H9 (cell line): ENCODE measurements at regions not wholly inside any gene's neighbourhood (a gene's known extent, or its start where the extent isn't known, plus 50 kb on each side); places are given as distances from the start of the nearest gene placed in this dataset.

ENCODE experiments used
- DNase-seq: peaks from one replicate; pipeline ENCODE4 v3.0.0-alpha.2; 2017
- H2AFZ ChIP-seq: one replicate; pipeline ENCODE4 v1.6.1; 2013; ENCODE audit warnings: mild to moderate bottlenecking, low read length, control low read depth, moderate library complexity
- H2AK5ac ChIP-seq: 2 replicates; pipeline ENCODE4 v1.6.1; 2013; ENCODE audit warnings: low read length, control low read depth, mixed read lengths; ENCODE audit not compliant: insufficient read length
- H2BK120ac ChIP-seq: one replicate; pipeline ENCODE4 v1.6.1; 2013; ENCODE audit warnings: low read depth, mild to moderate bottlenecking, low read length, control low read depth, inconsistent platforms; ENCODE audit not compliant: poor library complexity, severe bottlenecking
- H2BK12ac ChIP-seq: 2 replicates; pipeline ENCODE4 v1.6.1; 2013; ENCODE audit warnings: low read length, control low read depth, mixed read lengths, low read depth; ENCODE audit not compliant: insufficient read length
- H2BK15ac ChIP-seq: 2 replicates; pipeline ENCODE4 v1.6.1; 2013; ENCODE audit warnings: low read depth, low read length, control low read depth
- H2BK20ac ChIP-seq: one replicate; pipeline ENCODE4 v1.6.1; 2013; ENCODE audit warnings: low read depth, mild to moderate bottlenecking, low read length, control low read depth, inconsistent platforms; ENCODE audit not compliant: poor library complexity, severe bottlenecking
- H2BK5ac ChIP-seq: 2 replicates; pipeline ENCODE4 v1.6.1; 2013; ENCODE audit warnings: low read length, control low read depth, mixed read lengths; ENCODE audit not compliant: insufficient read length
- H3K14ac ChIP-seq: 2 replicates; pipeline ENCODE4 v1.6.1; 2013; ENCODE audit warnings: low read length, control low read depth; ENCODE audit not compliant: insufficient read depth
- H3K18ac ChIP-seq: 2 replicates; pipeline ENCODE4 v1.6.1; 2013; ENCODE audit warnings: low read depth, mild to moderate bottlenecking, mixed read lengths, low read length, control low read depth; ENCODE audit not compliant: insufficient read length
- H3K23ac ChIP-seq: 2 replicates; pipeline ENCODE4 v1.6.1; 2013; ENCODE audit warnings: low read length, control low read depth, mixed read lengths, low read depth; ENCODE audit not compliant: insufficient read length
- H3K23me2 ChIP-seq: 2 replicates; pipeline ENCODE4 v1.6.1; 2013; ENCODE audit warnings: low read depth, mild to moderate bottlenecking, mixed read lengths, low read length, control low read depth; ENCODE audit not compliant: insufficient read length, poor library complexity, severe bottlenecking
- H3K27ac ChIP-seq: 2 replicates; pipeline ENCODE4 v1.5.1; 2013; ENCODE audit warnings: low read length, control low read depth, mixed read lengths, low read depth; ENCODE audit not compliant: insufficient read length
- H3K27me3 ChIP-seq: 2 replicates; pipeline ENCODE4 v1.6.1; 2013; ENCODE audit warnings: low read length, control low read depth, inconsistent platforms; ENCODE audit not compliant: insufficient read depth
- H3K4ac ChIP-seq: 2 replicates; pipeline ENCODE4 v1.6.1; 2013; ENCODE audit warnings: low read depth, mild to moderate bottlenecking, control low read depth, inconsistent platforms, low read length, moderate library complexity
- H3K4me1 ChIP-seq: 2 replicates; pipeline ENCODE4 v1.6.1; 2013; ENCODE audit warnings: low read length, control low read depth, inconsistent platforms; ENCODE audit not compliant: insufficient read depth
- H3K4me2 ChIP-seq: 2 replicates; pipeline ENCODE4 v1.6.1; 2013; ENCODE audit warnings: low read length, control low read depth, mixed read lengths; ENCODE audit not compliant: insufficient read length, insufficient read depth
- H3K56ac ChIP-seq: 2 replicates; pipeline ENCODE4 v1.6.1; 2013; ENCODE audit warnings: low read depth, mild to moderate bottlenecking, mixed read lengths, low read length, control low read depth; ENCODE audit not compliant: insufficient read length
- H3K79me1 ChIP-seq: 2 replicates; pipeline ENCODE4 v1.6.1; 2013; ENCODE audit warnings: low read depth, mild to moderate bottlenecking, moderate library complexity, low read length, control low read depth, inconsistent platforms; ENCODE audit not compliant: insufficient read depth, poor library complexity, severe bottlenecking
- H3K79me2 ChIP-seq: 2 replicates; pipeline ENCODE4 v1.6.1; 2013; ENCODE audit warnings: low read length, control low read depth, inconsistent platforms; ENCODE audit not compliant: insufficient read depth
- H3K9ac ChIP-seq: 2 replicates; pipeline ENCODE4 v1.6.1; 2013; ENCODE audit warnings: low read length, control low read depth, mixed read lengths; ENCODE audit not compliant: insufficient read length; ENCODE audit errors: extremely low read depth
- H3K9me3 ChIP-seq: one replicate; pipeline ENCODE4 v1.6.1; 2013; ENCODE audit warnings: low read depth, low read length, inconsistent platforms; ENCODE audit not compliant: control insufficient read depth
- H3T11ph ChIP-seq: one replicate; pipeline ENCODE4 v1.6.1; 2013; ENCODE audit warnings: mild to moderate bottlenecking, low read length, control low read depth, inconsistent platforms
- H4K20me1 ChIP-seq: one replicate; pipeline ENCODE4 v1.6.1; 2013; ENCODE audit not compliant: control insufficient read depth, insufficient read length, insufficient read depth
- H4K5ac ChIP-seq: 2 replicates; pipeline ENCODE4 v1.6.1; 2013; ENCODE audit warnings: low read depth, mild to moderate bottlenecking, mixed read lengths, low read length, control low read depth; ENCODE audit not compliant: insufficient read length
- H4K8ac ChIP-seq: replicated peaks from 2 replicates; pipeline ENCODE4 v1.6.1; 2013; ENCODE audit warnings: low read length, control low read depth, mixed read lengths, low read depth; ENCODE audit not compliant: insufficient read length
- H4K91ac ChIP-seq: 2 replicates; pipeline ENCODE4 v1.6.1; 2013; ENCODE audit warnings: low read depth, mild to moderate bottlenecking, moderate library complexity, mixed read lengths, low read length, control low read depth; ENCODE audit not compliant: insufficient read length
- H3K27ac Mint-ChIP-seq, 3 experiments: 2 replicates in 2 of 3; 3 replicates in 1 of 3; pipeline ENCODE4 v1.8.0; 2020 to 2021; ENCODE audit warnings: mixed read lengths in 3 of 3, mild to moderate bottlenecking in 1 of 3, moderate library complexity in 1 of 3
- H3K27me3 Mint-ChIP-seq: 2 replicates; pipeline ENCODE4 v1.8.0; 2021; ENCODE audit warnings: low read depth, mild to moderate bottlenecking, moderate library complexity, mixed read lengths
- H3K36me3 Mint-ChIP-seq, 3 experiments: 2 replicates in 2 of 3; 3 replicates in 1 of 3; pipeline ENCODE4 v1.8.0; 2020 to 2021; ENCODE audit warnings: low read depth in 3 of 3, mixed read lengths in 3 of 3; ENCODE audit not compliant: insufficient read depth in 1 of 3
- H3K4me1 Mint-ChIP-seq, 2 experiments: 2 replicates each; pipeline ENCODE4 v1.8.0; 2020; ENCODE audit warnings: mixed read lengths in 2 of 2
- H3K4me3 Mint-ChIP-seq, 2 experiments: 2 replicates in 1 of 2; 3 replicates in 1 of 2; pipeline ENCODE4 v1.8.0; 2020 to 2021; ENCODE audit warnings: mild to moderate bottlenecking in 2 of 2, mixed read lengths in 2 of 2, moderate library complexity in 1 of 2
- H3K9me3 Mint-ChIP-seq, 2 experiments: 2 replicates in 1 of 2; 3 replicates in 1 of 2; pipeline ENCODE4 v1.8.0; 2020; ENCODE audit warnings: mild to moderate bottlenecking in 2 of 2, mixed read lengths in 2 of 2, moderate library complexity in 1 of 2
- WGBS: extraction: QIAGEN DNeasy Blood & Tissue Kit; methylation state at CpG from one replicate; pipeline ENCODE4 v1.1.7; 2013; ENCODE audit warnings: missing lambda C conversion rate, low lambda C conversion rate, mixed read lengths; ENCODE audit not compliant: insufficient read length; ENCODE audit errors: extremely low coverage; 5-methylcytosine and 5-hydroxymethylcytosine counted together
- TF ChIP-seq, protein P1 (sequence below): fragments of 200-600 bp; sonication (generic); conservative IDR thresholded peaks from 3 replicates; pipeline ENCODE4 v1.8.0; 2021; ENCODE audit warnings: antibody characterized with exemption, mild to moderate bottlenecking

DNA sequence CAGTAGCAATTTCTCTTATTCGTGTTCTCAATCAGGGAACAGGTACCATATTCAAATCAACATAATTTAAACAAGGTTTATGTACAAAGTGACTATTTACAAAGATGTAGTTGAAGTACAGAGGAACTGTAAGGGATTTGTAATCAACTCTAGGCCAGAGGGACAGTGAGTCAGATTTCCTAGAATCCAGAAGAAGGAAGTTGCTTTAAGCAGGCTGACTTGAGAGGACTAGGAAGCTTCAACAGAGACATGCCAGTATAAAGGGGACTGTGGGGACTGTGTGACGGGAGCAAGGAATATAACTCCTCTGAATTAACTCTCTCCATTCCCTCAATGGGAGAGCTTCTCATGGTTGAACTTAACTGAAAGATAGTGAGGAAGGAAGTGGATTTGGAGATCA, 427.4 kb upstream of the JAG1 start:
- H2AFZ ChIP-seq, result no peak overlapping the region
- no peak overlapping the region for H3K4me3 Mint-ChIP-seq
- no peaks in the 10 kb centered on the region; a peak in 3 of 5 replicates for H3K9me3 Mint-ChIP-seq

More for the DNA sequence above, 427.4 kb upstream of the JAG1 start:
- no peaks in the 10 kb centered on the region for H3K23me2 ChIP-seq
- no peak overlapping the region for H2BK5ac ChIP-seq
- H3K9ac ChIP-seq, result no peak overlapping the region
- DNase-seq, result no peak
- H2BK120ac ChIP-seq, result no peak overlapping the region
- Mint-ChIP-seq H3K36me3 (no peaks in the 10 kb centered on the region; a peak in 1 of 7 replicates), H3K4me1 (peaks cover 1 to 2% of the 10 kb centered on the region in 2 experiments), H3K27ac (no peak overlapping the region), H3K27me3 (no peaks in the 10 kb centered on the region)
- H2BK20ac ChIP-seq, result no peak overlapping the region
- H4K8ac ChIP-seq, result no peak overlapping the region
- H4K91ac ChIP-seq, result no peak overlapping the region
- H2BK15ac ChIP-seq, result no peak overlapping the region
- no CpG with 5 or more reads among the region's 2 CpGs for WGBS
- no peaks in the 10 kb centered on the region for H4K20me1 ChIP-seq
- H3K27me3 ChIP-seq, result no peaks in the 10 kb centered on the region
- H3K18ac ChIP-seq, result no peak overlapping the region
- H3K23ac ChIP-seq, result no peak overlapping the region
- no peaks in the 10 kb centered on the region for H3K79me2 ChIP-seq
- 0 out of 2 replicates have a peak, but pooled peaks cover 1% of the 10 kb centered on the region for H3K4me1 ChIP-seq
- no peak overlapping the region for H3T11ph ChIP-seq
- H4K5ac ChIP-seq, result no peak overlapping the region
- no peak overlapping the region for H2AK5ac ChIP-seq
- no peak overlapping the region for H3K4me2 ChIP-seq
- no peaks in the 10 kb centered on the region for H3K9me3 ChIP-seq
- no peak overlapping the region for H3K14ac ChIP-seq
- no peak overlapping the region for H3K56ac ChIP-seq
- H3K27ac ChIP-seq, result no peak overlapping the region
- no peaks in the 10 kb centered on the region for H3K79me1 ChIP-seq
- H2BK12ac ChIP-seq, result no peak overlapping the region
- TF ChIP-seq, protein P1, sequence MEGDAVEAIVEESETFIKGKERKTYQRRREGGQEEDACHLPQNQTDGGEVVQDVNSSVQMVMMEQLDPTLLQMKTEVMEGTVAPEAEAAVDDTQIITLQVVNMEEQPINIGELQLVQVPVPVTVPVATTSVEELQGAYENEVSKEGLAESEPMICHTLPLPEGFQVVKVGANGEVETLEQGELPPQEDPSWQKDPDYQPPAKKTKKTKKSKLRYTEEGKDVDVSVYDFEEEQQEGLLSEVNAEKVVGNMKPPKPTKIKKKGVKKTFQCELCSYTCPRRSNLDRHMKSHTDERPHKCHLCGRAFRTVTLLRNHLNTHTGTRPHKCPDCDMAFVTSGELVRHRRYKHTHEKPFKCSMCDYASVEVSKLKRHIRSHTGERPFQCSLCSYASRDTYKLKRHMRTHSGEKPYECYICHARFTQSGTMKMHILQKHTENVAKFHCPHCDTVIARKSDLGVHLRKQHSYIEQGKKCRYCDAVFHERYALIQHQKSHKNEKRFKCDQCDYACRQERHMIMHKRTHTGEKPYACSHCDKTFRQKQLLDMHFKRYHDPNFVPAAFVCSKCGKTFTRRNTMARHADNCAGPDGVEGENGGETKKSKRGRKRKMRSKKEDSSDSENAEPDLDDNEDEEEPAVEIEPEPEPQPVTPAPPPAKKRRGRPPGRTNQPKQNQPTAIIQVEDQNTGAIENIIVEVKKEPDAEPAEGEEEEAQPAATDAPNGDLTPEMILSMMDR, result no peak
- H3K4ac ChIP-seq, result no peak overlapping the region
